ENCODE measurements at regions not wholly inside any gene's neighbourhood (a gene's known extent, or its start where the extent isn't known, plus 50 kb on each side); places are given as distances from the start of the nearest gene placed in this dataset.

DNA sequence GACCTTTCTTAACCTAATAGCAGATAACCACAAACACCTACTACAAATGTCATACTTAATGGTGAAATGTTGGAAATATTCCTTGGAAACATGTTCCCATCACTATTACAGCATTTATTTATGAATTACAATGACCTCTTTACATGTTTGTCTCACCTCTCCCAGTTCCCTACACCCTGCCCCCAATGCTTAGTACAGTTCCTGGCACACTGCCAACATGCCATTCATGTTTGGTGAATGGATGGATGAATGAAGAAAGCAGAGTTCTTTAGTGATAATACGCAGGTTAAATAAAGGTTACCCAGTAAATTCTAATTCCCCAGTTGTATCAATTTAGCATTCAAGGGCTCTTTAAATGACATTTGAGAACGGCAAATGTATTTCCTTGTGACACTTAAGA is 259.9 kb upstream of the ATP11B start:
- no peak overlapping the region for H3K27ac Mint-ChIP-seq

DNA sequence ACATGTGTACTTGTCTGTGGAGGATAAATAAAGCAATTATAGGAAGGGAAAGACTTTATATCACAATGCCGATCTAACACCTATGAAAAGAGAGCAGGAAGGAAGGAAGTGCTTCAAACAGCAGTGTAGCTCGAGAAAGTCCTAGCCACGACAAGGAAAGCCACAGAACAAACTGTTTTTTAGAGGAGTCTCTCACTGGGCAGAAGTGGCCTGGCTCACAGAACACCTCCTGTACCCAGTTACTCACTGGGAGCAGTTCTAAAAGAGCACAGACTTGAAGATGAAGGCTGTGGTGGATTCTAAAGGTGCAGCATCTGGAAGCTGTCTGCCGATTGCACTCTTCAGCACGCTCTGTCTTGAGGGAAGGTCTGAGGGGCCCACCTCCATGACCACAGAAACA is 248.8 kb upstream of the ATP11B start:
- no peak for DNase-seq
- ATAC-seq (replicated peaks) = no peak
- Mint-ChIP-seq H3K4me3 (no peak overlapping the region), H3K27me3 (no peaks in the 10 kb centered on the region), H3K36me3 (ENCODE audit: insufficient read depth) (no peaks in the 10 kb centered on the region), H3K9me3 (peaks cover 0 to 4% of the 10 kb centered on the region in 2 donors), H3K4me1 (ENCODE audit: low read depth in 2 of 2) (no peaks in the 10 kb centered on the region), H3K27ac (no peak overlapping the region)

More for the DNA sequence above, 259.9 kb upstream of the ATP11B start:
- no peak for ATAC-seq (replicated peaks)
- no peak for DNase-seq
- Mint-ChIP-seq H3K27me3 (no peaks in the 10 kb centered on the region), H3K4me3 (no peak overlapping the region), H3K9me3 (peaks cover 0 to 3% of the 10 kb centered on the region in 2 donors), H3K4me1 (ENCODE audit: low read depth in 2 of 2) (no peaks in the 10 kb centered on the region), H3K36me3 (ENCODE audit: insufficient read depth) (no peaks in the 10 kb centered on the region)

DNA sequence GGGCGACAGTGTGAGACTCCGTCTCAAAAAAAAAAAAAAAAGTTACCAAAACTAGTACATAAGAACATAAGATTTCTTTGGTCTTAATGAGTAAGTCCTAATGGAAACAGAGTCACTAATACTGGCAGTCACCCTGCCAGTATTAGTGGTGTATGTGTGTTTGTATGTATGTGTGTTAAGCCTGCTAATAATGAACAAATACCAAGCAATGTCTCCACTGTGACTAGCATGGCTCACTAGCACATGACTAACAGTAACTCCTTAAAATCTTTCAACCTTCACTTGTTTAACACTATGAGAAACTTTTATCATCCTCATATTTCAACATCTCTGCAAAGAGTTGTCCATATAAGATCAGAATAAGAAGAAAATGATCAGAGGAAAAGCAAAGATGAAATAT is 231.0 kb upstream of the ATP11B start:
- H3K4me1 Mint-ChIP-seq (ENCODE audit: low read depth in 2 of 2) = no peaks in the 10 kb centered on the region
- H3K27me3 Mint-ChIP-seq = peaks cover 0 to 5% of the 10 kb centered on the region in 2 donors
- DNase-seq (no peak), ATAC-seq (replicated peaks) (no peak)
- no peaks in the 10 kb centered on the region for H3K36me3 Mint-ChIP-seq (ENCODE audit: insufficient read depth)
- peaks cover 0 to 11% of the 10 kb centered on the region in 2 donors for H3K9me3 Mint-ChIP-seq
- H3K4me3 Mint-ChIP-seq = no peak overlapping the region
- no peak overlapping the region for H3K27ac Mint-ChIP-seq

DNA sequence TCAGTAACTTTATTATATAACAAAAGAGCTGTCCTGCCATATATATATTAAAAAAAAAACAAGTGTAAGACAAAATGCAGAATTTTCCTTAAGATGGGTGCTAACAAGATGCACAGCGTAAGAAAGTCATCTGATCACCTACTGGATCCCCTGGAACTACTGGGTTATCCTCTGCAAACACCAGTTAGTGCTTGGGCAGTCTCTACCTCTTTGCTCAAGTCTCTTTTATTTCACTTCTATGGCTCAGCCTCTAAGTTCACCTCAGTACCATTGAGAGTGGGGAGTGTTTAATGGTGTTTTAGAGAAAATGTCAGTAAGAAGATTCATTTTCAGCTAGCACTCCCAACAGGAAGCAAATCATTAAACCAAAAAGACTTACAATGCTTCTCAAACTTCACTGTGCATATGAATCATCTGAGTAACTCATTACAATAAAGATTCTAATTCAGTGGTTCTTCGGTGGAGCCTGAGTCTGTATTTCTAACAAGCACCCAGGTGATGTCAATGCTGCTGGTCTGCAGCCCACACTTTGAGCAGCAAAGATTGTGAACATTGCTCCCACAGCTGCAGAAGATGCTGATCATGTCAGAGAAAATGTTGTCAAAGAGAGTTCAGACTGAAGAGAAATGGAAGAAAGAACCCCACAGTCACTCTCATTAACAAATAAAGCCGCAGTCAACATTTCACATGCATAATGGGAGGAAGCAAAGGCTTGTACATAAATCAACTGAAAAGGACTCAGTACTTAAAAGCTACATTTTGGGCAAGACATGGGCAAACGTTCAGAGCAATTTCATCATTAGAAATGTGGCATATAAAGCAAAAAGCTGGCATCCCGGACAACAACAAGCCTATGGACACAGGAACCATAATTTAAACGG is 227.1 kb upstream of the ATP11B start:
- DNase-seq = no peak
- Mint-ChIP-seq H3K4me1 (ENCODE audit: low read depth in 2 of 2) (no peaks in the 10 kb centered on the region), H3K4me3 (no peak overlapping the region), H3K27ac (no peak overlapping the region), H3K9me3 (no peaks in the 10 kb centered on the region), H3K27me3 (no peaks in the 10 kb centered on the region), H3K36me3 (ENCODE audit: insufficient read depth) (no peaks in the 10 kb centered on the region)
- no peak for ATAC-seq (replicated peaks)

DNA sequence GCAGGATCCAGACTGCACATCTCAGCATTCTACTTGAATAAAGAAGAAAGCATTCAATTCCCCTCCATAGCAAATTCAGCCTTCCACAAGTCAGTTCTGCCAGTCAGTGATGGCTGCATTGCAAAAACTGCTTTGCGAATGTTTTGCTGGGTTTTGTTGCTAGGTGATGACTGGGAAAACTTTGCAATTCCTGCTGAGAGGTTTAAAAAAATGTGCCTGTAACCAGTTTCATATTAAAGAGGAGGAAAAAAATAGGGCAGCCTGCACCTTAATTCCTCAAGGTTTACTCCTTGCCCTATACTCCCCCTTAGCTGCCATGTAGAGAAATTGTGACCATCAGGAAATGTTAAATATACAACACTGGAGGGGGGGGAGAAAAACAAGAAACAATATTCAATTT is 225.6 kb upstream of the ATP11B start:
- Mint-ChIP-seq H3K4me1 (ENCODE audit: low read depth in 2 of 2) (no peaks in the 10 kb centered on the region), H3K27ac (no peak overlapping the region), H3K27me3 (no peaks in the 10 kb centered on the region), H3K4me3 (no peak overlapping the region), H3K9me3 (no peaks in the 10 kb centered on the region), H3K36me3 (ENCODE audit: insufficient read depth) (no peaks in the 10 kb centered on the region)
- no peak for DNase-seq
- ATAC-seq (replicated peaks) = no peak

- H3K27ac Mint-ChIP-seq = no peak overlapping the region
- H3K9me3 Mint-ChIP-seq = peaks cover 0 to 5% of the 10 kb centered on the region in 2 donors
- no peak overlapping the region for H3K4me3 Mint-ChIP-seq
- ATAC-seq (replicated peaks) = no peak
- H3K27me3 Mint-ChIP-seq = no peaks in the 10 kb centered on the region
- no peaks in the 10 kb centered on the region for H3K36me3 Mint-ChIP-seq (ENCODE audit: insufficient read depth)
- DNase-seq = no peak
- no peaks in the 10 kb centered on the region for H3K4me1 Mint-ChIP-seq (ENCODE audit: low read depth in 2 of 2)
These were observed 225.0 kb upstream of the ATP11B start for GRCh38 chr3:182568261-182568660.

DNA sequence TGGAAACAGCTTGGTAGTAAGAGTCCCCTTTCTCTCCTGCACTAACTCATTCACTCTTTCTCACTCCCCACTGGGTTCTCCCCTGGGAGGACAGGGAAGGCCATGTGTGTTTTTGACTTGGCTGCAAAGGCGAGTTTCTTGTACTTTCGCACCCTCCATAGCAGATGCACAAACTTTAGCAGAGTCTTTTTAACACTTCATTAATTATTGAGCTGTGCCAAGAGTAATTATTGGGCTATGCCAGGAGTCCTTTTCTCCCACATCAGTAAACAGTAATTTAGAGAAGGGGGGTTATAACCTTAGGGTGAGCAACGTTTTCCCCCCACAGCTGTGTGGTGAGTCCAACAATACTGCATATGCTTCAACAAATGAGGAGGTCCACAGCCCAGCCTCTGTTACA is 224.4 kb upstream of the ATP11B start:
- DNase-seq (no peak), ATAC-seq (replicated peaks) (no peak)

DNA sequence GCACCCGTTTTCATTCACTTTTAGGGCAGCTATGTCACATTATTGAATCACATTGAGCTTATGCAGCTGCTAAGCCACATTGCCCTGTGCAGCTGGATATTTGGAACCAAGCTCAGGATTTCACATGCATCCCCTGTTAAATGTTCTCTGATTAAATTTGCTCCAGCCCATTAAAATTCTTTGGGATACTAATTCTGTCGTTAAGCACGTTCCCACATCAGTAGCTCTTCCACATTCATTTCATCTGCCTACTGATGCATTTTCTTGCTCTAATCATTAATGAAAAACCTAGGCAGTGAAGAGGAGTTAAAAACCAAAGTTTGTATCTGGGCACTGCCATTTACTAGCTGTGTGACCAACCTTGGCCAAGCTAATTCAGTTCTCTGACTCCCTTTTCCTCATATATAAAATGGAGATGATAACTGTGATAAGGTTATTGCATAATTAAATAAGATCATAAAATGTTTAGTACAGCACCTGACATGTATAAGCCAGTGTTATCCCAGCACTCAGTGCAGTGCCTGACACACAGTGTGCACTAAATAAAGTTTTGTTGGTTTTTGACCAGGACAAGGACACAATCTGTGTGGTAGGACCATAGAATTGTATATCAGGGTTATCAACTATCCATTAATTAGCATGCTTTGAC is 222.2 kb upstream of the ATP11B start:
- H3K4me3 Mint-ChIP-seq = no peak overlapping the region
- no peaks in the 10 kb centered on the region for H3K27me3 Mint-ChIP-seq
- H3K9me3 Mint-ChIP-seq = peaks cover 2 to 17% of the 10 kb centered on the region in 2 donors
- H3K36me3 Mint-ChIP-seq (ENCODE audit: insufficient read depth) = no peaks in the 10 kb centered on the region
- ATAC-seq (replicated peaks) (no peak), DNase-seq (no peak)
- H3K27ac Mint-ChIP-seq = no peak overlapping the region
- H3K4me1 Mint-ChIP-seq (ENCODE audit: low read depth in 2 of 2) = no peaks in the 10 kb centered on the region

More for the DNA sequence above, 224.4 kb upstream of the ATP11B start:
- Mint-ChIP-seq H3K27me3 (no peaks in the 10 kb centered on the region), H3K9me3 (peaks cover 0 to 11% of the 10 kb centered on the region in 2 donors), H3K36me3 (ENCODE audit: insufficient read depth) (no peaks in the 10 kb centered on the region), H3K4me1 (ENCODE audit: low read depth in 2 of 2) (no peaks in the 10 kb centered on the region), H3K27ac (no peak overlapping the region), H3K4me3 (no peak overlapping the region)

DNA sequence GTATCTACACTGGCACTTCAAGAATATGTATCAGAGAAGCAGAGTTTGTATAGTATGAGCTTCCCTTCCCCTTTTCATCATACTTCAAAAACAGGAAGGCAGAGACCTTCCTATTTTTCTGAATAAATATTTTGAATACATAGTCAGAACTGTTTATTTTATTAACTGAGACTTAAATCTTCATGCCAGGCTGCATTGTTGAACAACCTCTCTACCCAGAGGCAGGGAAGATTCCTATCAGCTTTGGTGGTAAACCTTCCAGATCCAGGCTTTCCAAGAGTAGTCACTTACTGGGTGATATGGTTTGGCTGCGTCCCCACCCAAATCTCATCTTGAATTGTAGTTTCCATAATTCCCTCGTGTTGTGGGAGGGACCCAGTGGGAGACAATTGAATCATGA is 217.4 kb upstream of the ATP11B start:
- Mint-ChIP-seq H3K27ac (no peak overlapping the region), H3K4me1 (ENCODE audit: low read depth in 2 of 2) (no peaks in the 10 kb centered on the region), H3K27me3 (no peaks in the 10 kb centered on the region), H3K4me3 (no peak overlapping the region), H3K9me3 (peaks cover 4 to 17% of the 10 kb centered on the region in 2 donors), H3K36me3 (ENCODE audit: insufficient read depth) (no peaks in the 10 kb centered on the region)
- ATAC-seq (replicated peaks) = no peak
- no peak for DNase-seq

DNA sequence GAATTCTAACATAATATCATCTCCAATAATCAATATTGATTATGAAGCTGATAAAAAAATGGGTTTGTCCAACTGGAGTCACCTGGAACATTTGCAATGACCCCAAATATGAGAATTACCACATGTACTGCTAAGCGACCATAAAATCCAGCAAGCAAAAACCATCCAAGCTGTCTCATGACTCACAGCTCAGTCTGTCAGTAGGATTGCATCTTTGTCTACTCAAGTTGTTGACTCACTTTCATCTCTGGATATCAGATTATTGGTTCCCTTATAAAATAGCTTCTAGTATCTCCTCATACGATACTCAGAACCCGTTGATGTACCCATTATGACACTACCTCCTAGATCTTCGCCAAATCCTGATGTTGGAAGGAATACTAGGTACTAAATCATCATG is 209.8 kb upstream of the ATP11B start:
- no peak for DNase-seq
- no peak for ATAC-seq (replicated peaks)
- H3K27ac Mint-ChIP-seq = no peak overlapping the region
- peaks cover 0 to 6% of the 10 kb centered on the region in 2 donors for H3K27me3 Mint-ChIP-seq
- H3K36me3 Mint-ChIP-seq (ENCODE audit: insufficient read depth) = no peaks in the 10 kb centered on the region
- no peaks in the 10 kb centered on the region for H3K4me1 Mint-ChIP-seq (ENCODE audit: low read depth in 2 of 2)
- H3K4me3 Mint-ChIP-seq = no peak overlapping the region
- H3K9me3 Mint-ChIP-seq = no peaks in the 10 kb centered on the region

DNA sequence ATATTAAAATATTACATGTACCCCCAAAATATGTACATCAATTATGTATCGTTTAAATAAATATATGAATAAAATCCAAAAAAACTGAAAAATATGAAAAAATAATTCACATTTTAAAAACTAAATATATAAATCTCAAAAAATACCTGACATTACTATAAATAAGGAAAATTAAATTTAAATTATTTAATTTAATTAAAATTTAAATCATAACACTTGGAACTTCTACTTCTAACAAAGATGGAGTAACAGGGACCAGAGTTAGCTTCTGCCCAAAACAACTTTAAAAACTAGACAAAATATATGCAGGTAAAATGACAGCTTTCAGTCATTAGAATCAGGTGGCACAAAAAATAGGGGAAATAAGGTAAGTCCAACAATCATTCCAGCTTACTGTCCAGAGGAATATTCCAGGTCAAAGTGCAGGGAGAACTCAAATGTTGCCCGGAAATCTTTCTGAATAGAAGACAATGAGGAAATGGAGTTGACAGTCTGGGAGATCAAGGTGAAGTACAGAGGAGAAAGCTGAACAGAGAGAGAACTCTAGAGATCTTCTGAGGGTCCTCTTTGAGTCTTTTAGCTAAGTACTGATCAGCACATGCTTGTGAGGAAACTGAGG is 207.7 kb upstream of the ATP11B start:
- ATAC-seq (replicated peaks) (no peak), DNase-seq (no peak)
- H3K36me3 Mint-ChIP-seq (ENCODE audit: insufficient read depth) = no peaks in the 10 kb centered on the region
- no peak overlapping the region for H3K4me3 Mint-ChIP-seq
- H3K9me3 Mint-ChIP-seq = no peaks in the 10 kb centered on the region
- peaks cover 0 to 6% of the 10 kb centered on the region in 2 donors for H3K27me3 Mint-ChIP-seq
- H3K27ac Mint-ChIP-seq = no peak overlapping the region
- no peaks in the 10 kb centered on the region for H3K4me1 Mint-ChIP-seq (ENCODE audit: low read depth in 2 of 2)

DNA sequence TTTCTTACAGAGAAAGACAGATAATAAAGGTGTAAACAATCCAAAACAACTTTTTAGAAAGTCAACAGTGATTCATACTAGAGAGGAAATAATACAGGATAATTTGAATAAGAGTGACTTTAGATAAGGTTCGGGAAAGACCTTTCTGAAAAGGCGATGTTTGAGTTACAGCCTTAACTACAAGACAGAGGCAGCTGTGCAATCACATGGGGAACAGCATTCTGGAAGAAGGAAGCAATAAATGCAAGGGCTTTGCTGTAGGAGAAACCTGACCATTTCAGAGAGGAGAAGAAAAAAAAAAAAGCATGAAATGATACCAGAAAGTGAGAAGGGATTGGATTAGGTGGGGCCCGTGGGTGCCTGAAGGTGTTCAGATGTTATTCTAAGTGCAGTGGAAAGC is 200.6 kb upstream of the ATP11B start:
- Mint-ChIP-seq H3K27me3 (peaks cover 0 to 10% of the 10 kb centered on the region in 2 donors), H3K4me1 (ENCODE audit: low read depth in 2 of 2) (no peaks in the 10 kb centered on the region), H3K36me3 (ENCODE audit: insufficient read depth) (no peaks in the 10 kb centered on the region), H3K9me3 (no peaks in the 10 kb centered on the region), H3K27ac (no peak overlapping the region), H3K4me3 (no peak overlapping the region)
- DNase-seq (no peak), ATAC-seq (replicated peaks) (no peak)

DNA sequence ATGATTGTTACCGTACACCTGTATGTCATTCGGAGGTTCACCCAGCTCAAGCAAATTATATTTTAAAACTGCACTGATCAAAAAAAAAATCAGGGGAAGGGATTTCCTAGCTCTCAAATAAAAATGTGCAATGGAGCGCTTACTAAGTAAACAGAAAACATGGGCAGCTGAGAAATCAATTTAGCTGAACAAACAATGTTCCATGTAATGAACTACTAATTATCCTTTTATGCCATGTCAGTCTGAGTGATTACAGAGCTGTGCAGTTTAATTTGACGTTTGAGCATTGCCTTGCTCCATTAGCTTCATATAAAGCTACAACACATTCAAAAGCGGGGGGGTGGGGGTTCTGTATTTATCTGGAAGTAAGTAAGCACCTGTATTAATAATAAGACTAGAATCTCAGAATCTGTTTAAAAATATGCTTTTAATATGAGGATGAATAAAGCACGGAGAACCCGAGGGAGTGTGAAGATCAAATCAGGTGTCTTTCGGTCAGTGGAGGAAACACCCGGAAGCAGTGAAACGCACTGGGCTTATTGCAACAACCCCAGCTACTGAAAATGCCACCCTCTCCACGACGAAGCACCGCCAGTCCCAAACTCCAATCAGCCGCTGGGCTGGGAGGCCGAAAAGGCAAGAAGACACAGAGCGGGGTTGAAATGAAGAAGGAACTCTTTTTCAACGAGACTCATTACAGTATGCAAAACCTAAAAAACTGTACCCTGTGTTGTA is 196.5 kb upstream of the ATP11B start:
- ATAC-seq (replicated peaks) = no peak
- H3K27ac Mint-ChIP-seq = no peak overlapping the region
- H3K4me3 Mint-ChIP-seq = no peak overlapping the region
- H3K4me1 Mint-ChIP-seq (ENCODE audit: low read depth in 2 of 2) = no peaks in the 10 kb centered on the region
- no peaks in the 10 kb centered on the region for H3K36me3 Mint-ChIP-seq (ENCODE audit: insufficient read depth)
- no peak for DNase-seq
- no peaks in the 10 kb centered on the region for H3K9me3 Mint-ChIP-seq
- H3K27me3 Mint-ChIP-seq = peaks cover 8 to 10% of the 10 kb centered on the region in 2 donors

Data from effector memory CD8-positive, alpha-beta T cell (primary cell).